ENCODE measurements at regions not wholly inside any gene's neighbourhood (a gene's known extent, or its start where the extent isn't known, plus 50 kb on each side); places are given as distances from the start of the nearest gene placed in this dataset.

GRCh38 chr7:64101943-64102655 is 56.9 kb downstream of the ZNF727 start:
- TF ChIP-seq CTCF (IDR thresholded peaks at IDR 0.05), result no peak
- TF ChIP-seq POLR2AphosphoS5 (IDR thresholded peaks at IDR 0.05; ENCODE audit: low read depth, low read length), result no peak
- no peak for TF ChIP-seq REST (IDR thresholded peaks at IDR 0.05; ENCODE audit: insufficient read depth in 1 of 2, low read depth in 2 of 2, low read length in 1 of 2)
- no peak for TF ChIP-seq TCF7L2 (IDR thresholded peaks at IDR 0.05; ENCODE audit: low read depth, low read length)

All from Panc1 (cell line).